GM10266 (cell line): ENCODE measurements at regions not wholly inside any gene's neighbourhood (a gene's known extent, or its start where the extent isn't known, plus 50 kb on each side); places are given as distances from the start of the nearest gene placed in this dataset.
"Not testable (repeated sequence)": the region's sequence is repeated elsewhere in the genome, so short reads cannot be mapped to it uniquely, and the experiment has no call there.

ENCODE experiments used
- DNase-seq: peaks from one replicate; pipeline ENCODE4 v3.0.0; 2012; ENCODE audit errors: extremely low spot score
- TF ChIP-seq, protein P1 (sequence below): IDR thresholded peaks from 2 replicates; pipeline ENCODE4 v1.5.1; 2012; ENCODE audit warnings: mild to moderate bottlenecking, low read depth; ENCODE audit not compliant: control insufficient read depth, insufficient read depth; ENCODE audit errors: missing control alignments

DNA sequence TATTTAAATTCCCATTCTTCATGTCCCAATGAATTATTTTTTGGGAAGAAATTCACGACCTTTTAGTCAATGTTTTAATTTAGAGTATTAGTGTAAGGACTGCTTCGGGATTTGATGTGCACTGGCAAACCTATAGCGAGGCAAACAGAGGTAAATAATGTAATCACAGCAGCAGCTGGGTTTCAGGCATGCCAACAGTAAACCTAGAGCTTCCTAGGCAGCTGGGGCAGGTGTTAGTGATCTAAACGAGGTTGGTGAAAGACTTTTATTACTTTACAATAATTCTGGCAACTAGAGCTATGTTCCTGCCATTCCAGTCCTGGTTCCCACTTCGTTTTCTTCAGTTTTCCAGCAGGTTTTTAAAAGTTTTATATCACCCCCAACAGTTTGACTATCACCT lies 1036.4 kb upstream of the FOXG1 start:
- TF ChIP-seq, protein P1, sequence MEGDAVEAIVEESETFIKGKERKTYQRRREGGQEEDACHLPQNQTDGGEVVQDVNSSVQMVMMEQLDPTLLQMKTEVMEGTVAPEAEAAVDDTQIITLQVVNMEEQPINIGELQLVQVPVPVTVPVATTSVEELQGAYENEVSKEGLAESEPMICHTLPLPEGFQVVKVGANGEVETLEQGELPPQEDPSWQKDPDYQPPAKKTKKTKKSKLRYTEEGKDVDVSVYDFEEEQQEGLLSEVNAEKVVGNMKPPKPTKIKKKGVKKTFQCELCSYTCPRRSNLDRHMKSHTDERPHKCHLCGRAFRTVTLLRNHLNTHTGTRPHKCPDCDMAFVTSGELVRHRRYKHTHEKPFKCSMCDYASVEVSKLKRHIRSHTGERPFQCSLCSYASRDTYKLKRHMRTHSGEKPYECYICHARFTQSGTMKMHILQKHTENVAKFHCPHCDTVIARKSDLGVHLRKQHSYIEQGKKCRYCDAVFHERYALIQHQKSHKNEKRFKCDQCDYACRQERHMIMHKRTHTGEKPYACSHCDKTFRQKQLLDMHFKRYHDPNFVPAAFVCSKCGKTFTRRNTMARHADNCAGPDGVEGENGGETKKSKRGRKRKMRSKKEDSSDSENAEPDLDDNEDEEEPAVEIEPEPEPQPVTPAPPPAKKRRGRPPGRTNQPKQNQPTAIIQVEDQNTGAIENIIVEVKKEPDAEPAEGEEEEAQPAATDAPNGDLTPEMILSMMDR: no peak
- DNase-seq: no peak

- no peak for DNase-seq
- TF ChIP-seq, protein P1: no peak
Observed at GRCh38 chr14:27739657-27740156, 1026.9 kb upstream of the FOXG1 start.

GRCh38 chr14:27750114-27750513 lies 1016.5 kb upstream of the FOXG1 start:
- no peak for DNase-seq
- TF ChIP-seq, protein P1: no peak

DNA sequence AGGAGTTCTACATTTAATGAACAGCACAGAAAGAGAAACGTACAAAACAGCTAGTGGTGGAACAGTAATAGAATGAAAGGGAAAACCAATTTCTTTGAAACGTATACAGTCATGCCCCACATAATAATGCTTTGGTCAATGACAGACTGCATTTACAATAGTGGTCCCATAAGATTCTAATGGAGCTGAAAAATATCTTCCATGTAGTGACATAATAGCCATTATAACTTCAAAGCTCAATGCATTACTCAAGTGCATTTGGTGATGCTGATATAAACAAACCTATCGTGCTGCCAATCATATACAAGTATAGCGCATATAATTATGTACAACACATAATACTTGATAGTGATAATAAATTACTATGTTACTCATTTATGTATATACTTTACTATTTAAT lies 1008.9 kb upstream of the FOXG1 start:
- not testable (repeated sequence) for DNase-seq

GRCh38 chr14:27760367-27760766 lies 1006.2 kb upstream of the FOXG1 start:
- not testable (repeated sequence) for DNase-seq

DNA sequence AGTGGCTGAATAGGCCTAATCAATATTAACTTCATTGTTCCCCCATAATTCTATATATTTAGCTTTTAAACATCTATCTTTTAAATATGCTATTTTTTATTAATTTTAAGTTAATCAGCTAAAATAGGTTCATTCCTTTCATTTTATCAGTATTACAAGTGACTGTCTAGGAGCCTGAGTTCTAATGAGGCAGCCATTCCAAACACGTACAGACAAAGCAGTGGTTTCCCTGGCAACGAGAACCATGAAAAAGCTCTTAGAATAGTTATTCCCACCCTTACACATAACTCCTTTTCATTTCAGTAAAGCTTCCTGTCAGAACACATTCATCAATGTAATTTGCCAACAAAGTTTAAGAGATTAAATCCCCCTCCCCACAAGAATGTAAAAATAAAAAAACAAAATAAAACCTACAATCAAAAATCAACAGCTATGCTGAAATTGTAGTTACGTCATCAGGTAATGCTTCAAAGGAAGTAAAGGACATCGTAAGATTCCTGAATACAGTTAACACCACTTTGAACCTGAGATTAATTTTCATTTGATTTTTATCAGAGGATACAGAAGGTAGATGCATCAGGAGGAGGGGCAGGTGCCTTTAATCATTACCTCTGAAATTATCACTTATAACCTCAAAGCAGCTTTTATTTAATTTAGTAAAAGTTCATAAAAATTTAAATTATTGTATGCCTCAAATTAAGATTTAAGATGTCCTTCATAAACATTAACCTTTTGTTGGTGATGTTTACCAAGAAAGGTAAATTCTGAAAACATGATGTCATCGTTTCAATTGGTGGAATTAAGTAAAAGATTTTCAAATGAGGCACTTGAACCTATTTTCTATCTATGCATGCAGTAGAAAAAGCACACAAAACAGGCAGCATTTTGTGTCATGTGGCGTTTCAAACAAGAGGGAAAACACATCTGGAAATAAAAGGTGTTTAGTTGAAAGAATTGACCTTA lies 967.2 kb upstream of the FOXG1 start:
- not testable (repeated sequence) for DNase-seq

GRCh38 chr14:27817746-27818430 lies 948.7 kb upstream of the FOXG1 start:
- not testable (repeated sequence) for DNase-seq

- not testable (repeated sequence) for DNase-seq
Observed at GRCh38 chr14:27826149-27826548, 940.4 kb upstream of the FOXG1 start.

DNA sequence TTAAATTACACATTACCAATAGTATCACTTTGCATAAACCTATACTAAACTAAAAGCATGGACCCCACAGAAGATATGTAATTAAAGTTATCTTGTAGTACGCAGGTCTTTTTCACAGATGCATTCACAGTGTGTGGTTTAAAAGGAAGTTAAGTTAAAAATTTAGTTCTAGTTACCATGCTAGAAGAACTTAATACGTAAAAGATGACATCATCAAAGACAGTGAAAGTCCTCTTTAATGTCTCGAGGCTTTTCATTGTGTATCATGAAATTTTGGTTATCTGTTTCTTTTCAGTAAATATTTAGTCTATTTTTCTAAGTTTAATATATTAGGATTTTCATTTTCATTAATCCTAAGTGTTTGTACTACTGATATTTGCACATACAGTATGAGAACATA lies 934.6 kb upstream of the FOXG1 start:
- DNase-seq: not testable (repeated sequence)

DNA sequence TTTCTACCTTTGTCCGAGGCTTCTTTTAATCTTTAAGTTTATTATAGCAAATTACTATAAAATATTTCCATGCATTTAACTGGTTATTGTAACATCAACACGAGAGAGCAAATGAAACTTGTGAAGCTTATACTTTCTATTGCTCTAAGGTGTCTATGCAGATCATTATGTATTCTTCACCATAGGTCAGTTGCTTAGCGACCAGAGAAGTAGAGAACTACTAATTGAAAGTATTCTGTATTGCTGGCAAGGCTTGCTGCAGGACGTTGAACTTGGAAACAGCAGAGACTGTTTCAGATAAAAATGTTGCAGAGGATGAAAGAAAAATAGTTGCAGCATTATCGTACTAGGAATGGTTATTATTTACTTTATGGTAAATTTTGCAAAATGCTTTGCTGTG lies 933.6 kb upstream of the FOXG1 start:
- DNase-seq: not testable (repeated sequence)

DNA sequence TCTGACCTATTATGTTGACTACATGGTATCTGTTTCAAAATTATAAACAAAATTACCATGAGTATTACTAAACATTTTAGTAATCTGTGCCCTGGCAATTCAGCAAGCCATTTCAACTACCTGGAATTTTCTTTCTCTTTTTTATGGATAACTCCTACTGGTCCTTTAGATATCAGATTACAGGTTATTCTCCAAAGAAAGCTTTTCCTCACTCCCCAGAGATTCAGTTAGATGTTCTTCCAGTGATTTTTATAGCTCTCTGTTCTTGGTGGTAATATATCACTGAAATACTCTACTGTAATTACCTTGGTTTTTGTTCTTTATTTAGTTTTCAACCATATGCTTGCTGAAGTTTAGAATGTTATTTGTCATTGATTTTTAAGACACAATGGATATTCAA lies 930.2 kb upstream of the FOXG1 start:
- TF ChIP-seq, protein P1: no peak
- DNase-seq: no peak
